ENCODE measurements at regions not wholly inside any gene's neighbourhood (a gene's known extent, or its start where the extent isn't known, plus 50 kb on each side); places are given as distances from the start of the nearest gene placed in this dataset.

DNA sequence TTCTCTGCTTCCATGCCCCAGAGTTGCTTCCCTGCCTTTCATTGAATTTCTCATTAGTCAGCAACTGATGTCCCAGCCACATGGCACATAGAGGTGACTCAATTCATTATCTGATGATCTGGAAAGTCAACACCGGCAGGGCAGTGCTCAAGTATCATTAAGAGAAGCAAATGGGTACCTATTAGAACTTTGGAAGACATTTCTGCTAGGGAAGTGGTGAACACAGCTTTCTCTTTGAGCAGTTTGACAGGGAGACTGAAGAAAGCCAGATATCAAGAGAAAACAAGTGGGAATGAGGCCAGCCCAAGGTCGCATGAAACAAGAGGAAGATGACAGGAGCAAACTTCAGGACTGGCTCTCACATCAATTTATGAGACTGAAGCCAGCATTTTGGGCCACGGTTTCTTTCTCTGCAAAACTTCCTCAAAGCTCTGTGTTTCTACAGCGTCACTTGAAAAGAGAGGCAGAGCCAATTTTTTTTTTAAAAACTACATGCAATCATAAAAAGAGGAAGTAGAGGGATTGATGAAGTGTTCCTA, 108.3 kb upstream of the RPS6KA3 start:
- DNase-seq (ENCODE audit: low spot score) = no peak

DNA sequence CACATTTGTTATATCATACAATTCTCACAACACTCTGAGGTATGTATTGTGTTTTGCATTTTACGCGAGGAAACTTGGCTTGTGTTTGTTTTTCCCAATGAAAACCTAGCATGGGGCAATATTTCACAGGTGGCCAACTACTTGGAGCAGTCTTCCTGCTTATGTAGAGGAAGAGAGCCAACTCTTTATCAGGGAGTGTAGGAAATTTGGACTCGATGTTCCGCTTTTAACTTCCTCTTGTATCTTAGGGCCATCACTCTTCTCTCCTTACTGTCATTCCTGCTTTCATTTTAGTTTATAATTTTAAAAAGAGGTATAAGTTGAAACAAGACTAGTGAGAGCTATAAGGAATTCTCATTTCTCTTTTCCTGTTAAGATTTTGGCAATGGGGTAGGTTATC, 107.7 kb upstream of the RPS6KA3 start:
- DNase-seq (ENCODE audit: low spot score) = no peak

DNA sequence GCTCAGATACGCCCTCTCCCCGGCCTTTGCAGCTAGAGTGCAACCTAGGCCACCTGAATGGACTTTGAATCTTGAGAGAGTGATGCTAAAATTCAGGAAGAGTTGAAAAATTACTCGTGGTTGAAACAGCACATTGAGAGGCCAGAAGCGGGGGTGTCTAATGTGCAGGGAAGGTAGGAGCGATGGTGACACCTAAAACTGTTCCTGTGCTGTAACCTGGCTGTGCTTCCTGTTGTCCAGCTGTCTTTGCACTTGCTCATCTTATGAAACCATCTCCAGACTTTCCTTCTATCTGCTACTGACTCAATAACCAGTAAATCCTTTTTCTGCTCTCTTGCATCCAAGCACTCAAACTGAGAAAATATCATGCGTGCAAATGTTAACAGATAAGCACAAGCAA, 106.4 kb upstream of the RPS6KA3 start:
- no peak for DNase-seq (ENCODE audit: low spot score)

DNA sequence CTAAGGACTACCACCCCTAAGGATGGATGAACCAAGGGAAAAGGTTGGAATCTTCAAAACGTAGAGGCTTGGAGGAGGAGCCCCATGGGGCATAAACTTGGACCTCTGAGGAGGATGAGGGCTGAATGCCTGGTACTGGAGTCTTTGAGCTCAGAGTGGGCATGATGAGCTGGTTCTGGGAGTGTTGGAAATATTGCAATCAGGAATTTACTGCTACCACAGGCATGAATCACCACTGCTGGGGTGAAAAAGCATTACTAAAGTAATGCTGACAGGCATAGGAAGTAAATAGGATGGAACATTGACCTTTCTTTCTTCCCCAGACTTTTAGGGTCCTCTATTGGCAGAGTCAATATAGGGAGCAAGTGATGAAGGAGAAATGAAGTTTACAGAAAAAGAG, 105.8 kb upstream of the RPS6KA3 start:
- no peak for DNase-seq (ENCODE audit: low spot score)

DNA sequence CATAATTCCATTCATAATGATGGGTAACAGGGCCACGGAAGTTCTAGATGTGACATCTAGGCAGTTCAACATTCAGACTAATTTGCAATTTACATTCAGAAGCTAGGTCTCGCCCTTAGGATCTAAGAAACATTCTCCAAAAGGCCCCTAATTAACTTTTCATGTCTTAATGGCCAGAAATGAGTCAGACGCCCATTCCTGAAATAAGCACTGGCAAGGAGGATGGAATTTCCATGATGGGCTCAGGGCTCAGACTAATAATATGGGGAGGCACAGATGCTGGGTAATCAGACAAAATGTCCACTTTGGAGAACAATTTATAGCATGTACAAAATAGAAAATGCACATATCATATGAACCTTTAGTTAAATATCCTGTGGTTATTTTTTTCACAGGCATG, 102.8 kb upstream of the RPS6KA3 start:
- DNase-seq (ENCODE audit: low spot score) = no peak

DNA sequence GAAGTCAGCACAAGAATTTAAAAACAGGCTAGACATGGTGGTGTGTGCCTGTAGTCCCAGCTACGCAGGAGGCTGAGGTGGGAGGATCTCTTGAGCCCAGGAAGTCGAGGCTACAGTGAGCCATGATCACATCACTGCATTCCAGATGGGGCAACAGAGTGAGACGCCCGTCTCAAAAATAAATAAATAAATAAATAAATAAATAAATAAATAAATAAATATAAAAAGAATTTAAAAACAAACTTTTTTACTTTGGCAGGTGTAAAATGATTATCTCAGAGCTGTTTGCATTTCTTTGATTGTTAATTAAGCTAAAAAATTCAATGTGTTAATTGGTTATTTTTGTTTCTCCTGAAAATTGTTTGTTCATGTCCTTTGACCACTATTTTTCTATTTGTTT, 97.5 kb upstream of the RPS6KA3 start:
- no peak for DNase-seq (ENCODE audit: low spot score)

DNA sequence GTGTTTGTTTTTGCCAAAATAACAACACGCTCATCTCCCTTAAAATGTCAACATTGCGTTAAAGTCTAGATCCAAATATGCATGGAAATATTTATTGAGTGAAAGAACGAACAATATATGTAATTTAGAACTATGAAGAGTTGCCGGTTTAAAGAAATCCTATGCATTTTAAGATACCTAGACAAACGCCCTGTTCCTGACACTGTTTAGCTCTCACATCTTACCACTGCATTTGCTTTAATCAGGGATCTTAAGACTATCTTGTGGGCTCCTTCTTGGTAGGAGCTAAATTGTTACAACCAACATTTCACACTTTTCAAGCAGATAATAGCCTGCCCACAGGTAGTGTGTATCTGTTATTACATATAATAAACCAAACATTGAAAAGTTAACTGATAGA, 96.6 kb upstream of the RPS6KA3 start:
- DNase-seq (ENCODE audit: low spot score) = no peak

DNA sequence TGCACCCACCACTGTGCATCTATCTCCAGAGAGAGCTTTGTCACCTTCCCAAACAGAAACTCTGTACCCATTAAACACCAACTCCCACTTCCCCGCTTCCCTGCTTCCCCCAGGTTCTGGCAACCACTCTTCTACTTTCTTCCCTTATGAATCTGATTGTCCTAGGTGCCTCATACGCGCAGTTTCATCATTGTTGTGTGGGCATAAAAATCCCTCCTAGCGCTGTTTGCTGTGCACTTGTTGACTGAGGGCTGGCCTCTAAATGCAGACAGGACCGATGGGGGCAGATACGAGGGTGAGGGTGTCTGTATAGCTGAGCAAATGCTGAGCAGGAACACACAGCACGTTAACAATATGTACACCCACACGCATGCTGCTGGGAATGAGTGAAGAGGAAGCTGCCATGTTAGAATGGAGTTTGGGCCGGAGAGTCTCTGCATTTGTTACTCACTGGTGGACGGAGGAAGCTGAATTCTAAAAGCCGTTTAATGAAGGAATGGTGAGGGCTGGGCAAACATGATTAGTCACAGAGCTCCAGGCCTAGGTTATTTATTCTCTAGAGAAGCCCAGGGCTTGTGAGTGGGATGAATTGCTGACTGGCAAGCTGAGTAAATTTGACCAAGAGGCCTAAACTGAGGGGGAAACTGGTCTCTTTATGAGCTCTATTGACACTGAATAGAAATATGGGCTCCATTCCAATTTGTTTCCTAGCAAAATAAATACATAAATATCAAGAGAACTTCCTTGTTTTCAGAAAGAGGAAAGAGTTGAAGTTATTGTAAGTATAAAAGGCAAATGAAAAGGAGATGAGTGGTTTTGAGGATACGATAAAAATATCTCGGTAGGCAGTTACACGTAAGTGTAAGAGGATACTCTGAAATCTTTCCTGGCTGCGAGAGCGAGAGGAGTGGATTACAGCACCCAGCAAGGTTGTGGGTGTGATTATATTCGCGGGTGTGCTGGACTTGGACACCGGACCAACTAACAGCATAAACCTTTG, 95.9 kb upstream of the RPS6KA3 start:
- no peak for DNase-seq (ENCODE audit: low spot score)

DNA sequence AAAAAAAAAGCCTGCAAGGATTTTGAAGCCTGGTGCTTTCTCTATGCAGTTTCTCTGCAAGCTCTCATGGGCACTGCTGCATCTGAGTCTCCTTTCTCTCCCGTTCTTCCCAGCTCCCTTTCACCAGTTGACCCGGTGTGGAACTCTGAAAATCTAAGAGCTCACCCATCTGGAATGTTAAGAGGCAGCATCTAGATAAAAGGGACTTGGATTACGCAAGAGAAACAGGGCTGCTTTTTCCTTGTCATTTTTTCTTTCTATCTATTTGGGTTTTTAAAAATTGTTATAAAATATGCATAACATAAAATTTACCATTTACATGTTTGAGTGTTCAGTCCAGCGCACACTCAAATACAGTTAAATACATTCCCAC, 95.2 kb upstream of the RPS6KA3 start:
- DNase-seq (ENCODE audit: low spot score) = no peak

DNA sequence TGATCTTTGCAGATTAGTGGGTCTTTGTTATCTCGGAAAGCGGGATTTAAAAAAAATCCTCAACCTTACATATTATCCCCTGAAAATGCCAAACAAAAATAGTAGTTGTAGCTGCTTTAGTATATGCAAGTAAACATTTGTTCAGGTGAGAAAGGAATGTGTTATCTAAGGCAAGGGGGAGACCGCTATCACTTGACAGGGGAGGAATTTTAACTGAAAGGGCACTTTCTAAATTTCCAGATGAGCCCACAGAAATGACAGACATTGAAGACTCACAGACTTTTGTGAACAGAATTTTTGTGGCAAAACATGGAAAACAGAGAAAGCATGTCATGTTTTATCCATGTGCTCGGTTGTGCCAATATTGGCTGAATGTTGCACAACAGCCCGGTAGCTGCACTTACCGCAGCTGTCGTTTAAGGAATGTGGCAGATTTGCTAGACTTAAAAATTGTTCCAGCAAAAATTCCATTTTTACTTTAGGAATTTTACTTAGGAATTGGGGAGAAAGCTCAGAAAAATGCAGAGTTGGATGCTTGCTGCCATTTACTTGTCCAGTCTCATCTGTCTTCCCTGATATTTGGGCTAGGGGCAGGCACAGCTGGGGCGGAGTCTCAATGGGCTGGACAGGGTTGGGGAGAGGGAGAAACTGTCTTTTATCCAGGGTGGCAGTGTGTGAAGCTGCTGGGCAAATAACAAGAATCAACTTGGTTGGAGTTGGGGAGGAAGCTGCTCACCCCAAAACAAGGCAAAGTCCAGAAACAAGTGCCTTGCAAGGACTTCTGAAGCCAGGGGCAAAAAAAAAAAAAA, 94.6 kb upstream of the RPS6KA3 start:
- no peak for DNase-seq (ENCODE audit: low spot score)

DNA sequence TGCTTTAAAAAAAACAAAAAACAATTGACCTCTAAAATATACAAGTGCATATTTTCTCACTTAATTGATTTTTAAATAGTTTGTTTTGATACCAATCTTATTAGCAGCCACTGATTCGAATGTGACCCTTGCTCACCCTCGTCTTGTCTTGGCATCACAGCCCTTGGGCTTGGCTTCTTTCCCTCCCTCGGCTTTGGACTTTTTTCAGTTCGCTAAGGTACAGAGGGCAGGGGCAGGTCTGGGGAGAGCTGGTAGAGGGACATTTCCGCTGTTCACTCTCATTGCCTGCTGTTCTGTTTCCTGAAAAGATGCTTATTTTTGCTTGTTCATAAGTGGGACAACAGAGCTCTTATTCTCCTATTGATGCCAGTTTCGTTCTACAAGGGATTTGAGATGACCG, 88.5 kb upstream of the RPS6KA3 start:
- no peak for DNase-seq (ENCODE audit: low spot score)

DNA sequence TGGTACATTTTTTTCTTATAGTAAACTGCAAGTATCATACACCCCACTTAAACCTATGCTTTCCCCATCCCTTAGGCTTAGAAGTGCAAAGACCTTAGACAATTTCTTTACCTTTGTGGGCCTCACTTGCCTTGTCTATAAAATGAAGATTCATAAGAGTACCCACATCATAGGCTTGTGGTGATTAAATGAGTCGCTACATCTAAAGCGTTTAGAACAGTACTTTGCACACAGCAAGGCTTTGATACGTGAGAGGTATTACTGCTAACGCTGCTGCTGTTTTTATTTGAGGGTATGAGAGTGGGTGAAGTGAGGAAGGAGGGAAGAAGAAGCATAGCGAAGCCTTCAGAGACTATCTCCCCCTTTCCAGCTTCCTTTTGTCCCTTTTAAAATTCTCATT, 87.8 kb upstream of the RPS6KA3 start:
- DNase-seq (ENCODE audit: low spot score) = peak; percentile 31

DNA sequence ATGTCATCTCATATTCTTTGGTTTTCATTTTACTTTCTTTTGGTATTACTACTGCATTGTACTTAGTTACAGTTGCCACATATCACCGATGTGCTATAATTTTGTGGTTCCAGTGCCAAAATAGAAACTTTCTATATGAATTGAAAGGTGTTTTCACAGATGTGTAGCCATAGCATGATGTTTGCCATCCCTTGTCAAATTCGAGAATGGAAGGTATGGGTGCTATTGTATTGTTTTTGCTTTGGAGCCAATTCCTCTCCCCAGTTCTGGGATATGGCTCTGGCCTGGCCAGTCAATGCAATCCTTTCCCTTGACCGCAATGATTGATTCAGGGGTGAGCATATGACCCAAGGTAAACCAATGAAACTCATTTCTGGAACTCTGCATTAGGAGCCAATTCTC, 86.2 kb upstream of the RPS6KA3 start:
- DNase-seq (ENCODE audit: low spot score) = no peak

DNA sequence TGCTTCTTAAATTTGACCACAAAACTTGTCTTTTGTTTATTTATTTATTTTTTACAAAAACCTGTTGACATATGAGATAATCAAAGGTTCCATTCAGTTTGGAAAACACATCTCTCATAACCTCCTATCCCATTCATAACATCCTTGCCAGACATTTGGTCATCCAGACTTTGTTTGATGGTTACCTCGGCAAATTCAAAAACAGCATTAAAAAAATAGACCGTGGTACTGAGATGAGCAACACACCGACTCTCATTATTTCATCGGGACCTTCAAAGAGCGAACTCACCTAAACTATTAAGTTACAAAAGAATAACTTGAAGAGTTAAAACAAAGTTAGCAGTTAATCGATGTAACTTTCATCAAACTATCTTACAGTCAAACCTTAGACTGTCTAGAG, 85.8 kb upstream of the RPS6KA3 start:
- no peak for DNase-seq (ENCODE audit: low spot score)

DNA sequence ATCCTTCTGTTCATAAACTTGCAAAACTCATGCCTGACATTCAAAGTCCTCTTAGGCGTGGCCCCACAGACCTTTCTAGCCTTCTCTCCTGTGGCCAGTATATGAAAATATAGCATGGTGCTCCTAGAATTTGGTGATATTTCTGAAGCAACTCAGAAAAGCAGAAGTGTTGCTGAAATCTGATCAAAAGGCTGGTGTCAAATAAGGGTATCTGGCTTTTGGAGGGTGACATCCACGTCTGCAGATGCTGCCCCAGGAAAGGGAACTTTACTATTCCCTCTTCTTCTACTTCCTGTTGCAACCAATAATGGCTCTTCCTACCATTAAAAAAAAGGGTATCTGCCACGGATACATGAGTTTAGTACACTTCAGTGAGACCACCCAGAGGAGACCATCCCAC, 83.9 kb upstream of the RPS6KA3 start:
- no peak for DNase-seq (ENCODE audit: low spot score)

DNA sequence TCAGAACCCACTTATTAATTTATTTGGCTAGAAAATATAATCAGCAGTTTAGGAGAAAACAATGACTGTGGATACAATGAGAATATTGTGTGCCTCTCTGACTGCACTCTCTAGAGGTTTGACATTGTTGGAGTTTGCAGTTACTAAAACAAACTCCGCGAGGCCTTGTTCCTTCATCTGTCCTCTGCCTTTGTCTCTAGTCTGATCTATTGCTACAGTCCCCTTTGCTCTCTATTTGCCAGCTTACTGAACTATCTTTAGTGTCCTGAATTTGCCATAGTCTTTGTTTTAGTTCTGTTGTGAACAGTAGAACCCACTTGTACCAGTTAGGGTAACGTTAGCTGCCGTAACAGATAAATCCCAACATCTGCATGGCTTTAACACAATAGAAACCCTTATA, 81.4 kb upstream of the RPS6KA3 start:
- DNase-seq (ENCODE audit: low spot score) = no peak

DNA sequence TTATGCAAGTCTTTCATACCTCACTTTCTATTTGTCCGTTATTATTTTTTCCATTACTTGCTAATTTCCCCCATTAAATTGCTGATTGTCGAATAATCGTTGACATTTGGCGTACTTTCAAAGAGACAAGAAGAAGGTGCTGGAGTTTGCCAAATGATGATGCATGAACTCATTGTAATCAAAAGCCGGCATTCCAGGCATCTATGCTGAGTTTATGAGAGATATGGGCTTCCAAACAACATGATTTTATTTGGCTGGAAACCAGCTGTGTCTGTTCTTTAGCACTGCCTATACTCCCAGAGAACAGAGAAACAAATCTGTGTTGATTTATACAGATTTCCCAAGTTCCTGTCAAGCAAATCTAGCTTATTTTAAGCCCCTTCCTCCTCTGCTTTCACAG, 80.8 kb upstream of the RPS6KA3 start:
- no peak for DNase-seq (ENCODE audit: low spot score)

DNA sequence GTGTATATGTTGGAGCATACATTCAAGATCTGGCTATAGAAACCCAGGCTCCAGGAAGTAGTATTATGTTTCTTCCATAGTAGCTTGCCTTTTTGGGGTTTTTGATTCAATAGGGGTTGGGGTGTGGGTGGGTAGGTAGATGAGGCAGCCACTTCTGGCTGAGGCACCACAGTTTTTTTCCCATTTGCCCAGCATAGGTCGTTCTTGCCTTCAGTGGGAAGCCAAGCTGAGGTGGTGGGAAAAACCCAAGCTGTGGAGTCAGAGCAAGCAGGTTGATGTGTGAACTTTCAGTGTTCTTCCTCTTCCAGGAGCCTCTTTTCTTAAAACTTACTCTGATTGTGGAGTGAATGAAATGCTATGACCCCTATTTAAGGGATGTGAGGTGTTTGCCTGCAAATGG, 67.0 kb upstream of the RPS6KA3 start:
- DNase-seq (ENCODE audit: low spot score) = no peak

DNA sequence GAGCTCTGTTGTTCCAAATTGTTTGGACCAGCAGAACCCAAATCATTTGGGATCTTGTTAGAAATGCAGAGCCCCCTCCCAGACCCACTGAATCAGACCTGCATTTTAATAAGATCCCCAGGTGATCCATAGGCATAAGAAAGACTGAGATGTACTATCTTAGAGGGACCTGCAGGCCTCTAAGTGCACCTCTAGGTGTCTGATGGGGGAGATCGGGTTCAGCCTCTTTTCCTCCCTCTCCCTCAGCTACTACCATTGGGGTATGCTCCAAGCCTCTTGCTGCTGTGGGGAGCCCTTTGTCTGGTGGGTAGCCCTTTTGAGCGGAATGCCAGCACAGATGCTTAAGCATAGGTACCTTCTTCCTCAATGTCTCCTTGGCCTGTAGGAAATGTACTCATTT, 63.8 kb upstream of the RPS6KA3 start:
- DNase-seq (ENCODE audit: low spot score) = no peak

DNA sequence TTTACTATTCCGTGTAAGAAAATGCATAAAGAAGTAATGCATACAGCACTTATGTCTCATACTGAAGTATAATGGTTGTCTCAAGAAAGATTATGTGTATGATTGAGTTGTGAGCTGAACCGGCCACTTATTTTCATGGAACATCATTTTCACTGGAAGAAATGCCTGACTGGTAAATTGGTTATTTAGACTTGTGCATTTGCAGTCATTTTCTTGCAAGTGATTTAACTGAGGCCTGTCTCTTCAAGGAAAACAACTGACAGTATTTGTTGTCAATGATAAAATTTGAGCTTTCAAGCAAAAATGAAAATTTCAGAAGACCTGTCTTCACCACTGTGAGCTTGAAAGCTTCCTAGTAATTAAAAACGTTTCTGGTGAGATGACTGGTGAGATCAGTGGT, 62.7 kb upstream of the RPS6KA3 start:
- DNase-seq (ENCODE audit: low spot score) = no peak

DNA sequence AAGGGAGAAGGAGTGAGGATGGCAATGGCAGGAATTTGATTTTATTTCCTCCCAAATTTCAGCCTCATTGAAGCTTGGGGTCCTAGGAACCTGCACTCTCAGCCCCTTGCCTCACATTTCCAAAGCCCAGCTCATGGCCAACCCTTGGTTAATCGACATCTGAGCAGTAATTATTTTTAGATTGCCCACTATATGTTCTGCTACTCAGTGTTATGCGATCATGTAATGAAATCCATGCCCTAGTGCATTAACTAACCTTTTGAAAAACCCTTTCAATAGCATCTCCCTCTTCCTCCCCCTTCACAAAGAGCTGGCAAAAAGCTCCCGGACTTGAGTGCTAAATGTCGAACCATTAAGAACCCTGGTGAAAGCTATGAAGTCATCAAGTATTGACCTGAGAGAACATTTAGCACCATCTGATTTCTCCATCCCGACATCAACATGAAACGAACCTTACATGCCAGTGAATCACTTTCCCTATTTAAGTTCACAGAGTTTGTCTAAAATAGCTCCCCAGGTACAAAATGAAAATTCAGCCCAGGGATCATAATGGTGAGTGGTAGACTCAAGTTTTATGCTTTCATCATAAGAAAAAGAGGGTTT, 59.2 kb upstream of the RPS6KA3 start:
- DNase-seq (ENCODE audit: low spot score) = no peak

DNA sequence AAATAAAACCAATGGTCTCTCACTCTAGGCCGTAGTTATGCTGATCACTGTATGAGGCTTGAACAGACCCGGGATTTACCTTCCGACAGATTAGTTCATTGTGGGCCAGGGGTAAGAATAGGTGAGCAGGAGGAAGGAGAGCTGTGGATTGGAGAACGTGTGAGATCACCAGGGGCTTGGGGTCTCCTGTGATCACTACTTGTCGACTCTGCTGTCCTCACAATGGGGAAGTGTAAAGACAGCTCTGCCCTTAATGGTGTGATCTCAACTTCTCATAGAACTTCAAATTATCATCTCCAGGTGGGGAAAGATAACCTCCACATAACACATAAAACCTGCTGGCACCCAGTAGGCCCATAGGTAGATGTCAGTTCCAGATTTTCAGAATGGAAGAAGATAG, 56.2 kb upstream of the RPS6KA3 start:
- no peak for DNase-seq (ENCODE audit: low spot score)
